Uterus (tissue), 3 donors: ENCODE measurements at regions not wholly inside any gene's neighbourhood (a gene's known extent, or its start where the extent isn't known, plus 50 kb on each side); places are given as distances from the start of the nearest gene placed in this dataset.
"Not testable (repeated sequence)": the region's sequence is repeated elsewhere in the genome, so short reads cannot be mapped to it uniquely, and the experiment has no call there.

ENCODE experiments used
- DNase-seq, 2 donors: peaks; one replicate each; pipeline ENCODE4 v3.0.0-alpha.2; 2019 to 2020
- H3K27ac ChIP-seq, 2 donors: fragments of 200-600 bp; sonication (generic); 1 replicate in 1 of 2; 2 replicates in 1 of 2; pipeline ENCODE4 v1.5.1; 2016 to 2018
- H3K27me3 ChIP-seq, 2 donors: fragments of 200-600 bp; sonication (generic); one replicate each; pipeline ENCODE4 v1.5.1; 2018 to 2019; ENCODE audit warnings: control low read depth in 1 of 2
- H3K36me3 ChIP-seq, 2 donors: fragments of 200-600 bp; sonication (generic); one replicate each; pipeline ENCODE4 v1.5.1; 2019; ENCODE audit warnings: control low read depth in 1 of 2
- H3K4me1 ChIP-seq, 2 donors: fragments of 200-600 bp; sonication (generic); one replicate each; pipeline ENCODE4 v1.5.1; 2018 to 2019; ENCODE audit warnings: control low read depth in 1 of 2
- H3K4me3 ChIP-seq, 2 donors: fragments of 200-600 bp; sonication (generic); 1 replicate in 1 of 2; 2 replicates in 1 of 2; pipeline ENCODE4 v1.5.1; 2018 to 2019; ENCODE audit warnings: mild to moderate bottlenecking in 1 of 2
- H3K9me3 ChIP-seq, 2 donors: fragments of 200-600 bp; sonication (generic); one replicate each; pipeline ENCODE4 v1.5.1; 2019; ENCODE audit warnings: control low read depth in 1 of 2
- POLR2A ChIP-seq, 2 donors: fragments of 450-650 bp; IDR thresholded peaks; one replicate each; pipeline ENCODE4 v1.6.1; 2016; ENCODE audit warnings: antibody characterized with exemption in 2 of 2, mild to moderate bottlenecking in 1 of 2, moderate library complexity in 1 of 2
- intact Hi-C: fragments of 100-400 bp; cut with DNase I; formaldehyde crosslinking; loops from one replicate; pipeline ENCODE4 v1.15.1; 2023; ENCODE audit warnings: low total_unique reads
- TF ChIP-seq, protein P1 (sequence below), 4 experiments: fragments of 200-600 bp in 2 of 4; fragments of 450-650 bp in 2 of 4; sonication (generic) in 2 of 4; IDR thresholded peaks; one replicate each; pipeline ENCODE4 v1.5.1; 2016 to 2019; ENCODE audit warnings: antibody characterized with exemption in 4 of 4, mild to moderate bottlenecking in 2 of 4, moderate library complexity in 1 of 4
- donor health status: DM: yes; HTN: yes; CAD: no.

DNA sequence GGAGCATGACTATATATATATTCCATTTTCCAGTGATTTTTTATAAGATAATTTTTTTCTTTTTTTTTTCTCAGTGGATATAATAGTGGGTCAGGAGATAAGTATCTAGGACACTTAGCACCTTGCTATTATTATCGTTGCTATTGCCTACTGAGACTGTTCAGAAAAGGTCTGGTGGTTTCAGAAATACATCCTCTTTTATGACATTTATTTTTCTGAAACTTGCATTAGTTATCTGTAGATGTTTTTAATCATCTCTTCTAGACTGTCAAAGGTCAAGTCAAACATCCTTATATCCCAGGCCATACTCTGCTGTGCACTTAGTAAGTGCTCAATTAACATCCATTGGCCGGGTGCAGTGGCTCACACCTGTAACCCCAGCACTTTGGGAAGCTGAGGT lies 72.9 kb upstream of the MED14 start:
- H3K27ac ChIP-seq, result no peak overlapping the region
- no peaks in the 10 kb centered on the region for H3K4me1 ChIP-seq
- no peak overlapping the region for H3K4me3 ChIP-seq
- peaks cover 0 to 7% of the 10 kb centered on the region in 2 donors for H3K27me3 ChIP-seq
- DNase-seq, result no peak
- intact Hi-C loops, result no loop called here
- no peaks in the 10 kb centered on the region for H3K9me3 ChIP-seq
- TF ChIP-seq, protein P1, sequence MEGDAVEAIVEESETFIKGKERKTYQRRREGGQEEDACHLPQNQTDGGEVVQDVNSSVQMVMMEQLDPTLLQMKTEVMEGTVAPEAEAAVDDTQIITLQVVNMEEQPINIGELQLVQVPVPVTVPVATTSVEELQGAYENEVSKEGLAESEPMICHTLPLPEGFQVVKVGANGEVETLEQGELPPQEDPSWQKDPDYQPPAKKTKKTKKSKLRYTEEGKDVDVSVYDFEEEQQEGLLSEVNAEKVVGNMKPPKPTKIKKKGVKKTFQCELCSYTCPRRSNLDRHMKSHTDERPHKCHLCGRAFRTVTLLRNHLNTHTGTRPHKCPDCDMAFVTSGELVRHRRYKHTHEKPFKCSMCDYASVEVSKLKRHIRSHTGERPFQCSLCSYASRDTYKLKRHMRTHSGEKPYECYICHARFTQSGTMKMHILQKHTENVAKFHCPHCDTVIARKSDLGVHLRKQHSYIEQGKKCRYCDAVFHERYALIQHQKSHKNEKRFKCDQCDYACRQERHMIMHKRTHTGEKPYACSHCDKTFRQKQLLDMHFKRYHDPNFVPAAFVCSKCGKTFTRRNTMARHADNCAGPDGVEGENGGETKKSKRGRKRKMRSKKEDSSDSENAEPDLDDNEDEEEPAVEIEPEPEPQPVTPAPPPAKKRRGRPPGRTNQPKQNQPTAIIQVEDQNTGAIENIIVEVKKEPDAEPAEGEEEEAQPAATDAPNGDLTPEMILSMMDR (IDR thresholded peaks at IDR 0.05), result no peak
- no peak for TF ChIP-seq POLR2A (IDR thresholded peaks at IDR 0.05)
- H3K36me3 ChIP-seq, result no peaks in the 10 kb centered on the region

DNA sequence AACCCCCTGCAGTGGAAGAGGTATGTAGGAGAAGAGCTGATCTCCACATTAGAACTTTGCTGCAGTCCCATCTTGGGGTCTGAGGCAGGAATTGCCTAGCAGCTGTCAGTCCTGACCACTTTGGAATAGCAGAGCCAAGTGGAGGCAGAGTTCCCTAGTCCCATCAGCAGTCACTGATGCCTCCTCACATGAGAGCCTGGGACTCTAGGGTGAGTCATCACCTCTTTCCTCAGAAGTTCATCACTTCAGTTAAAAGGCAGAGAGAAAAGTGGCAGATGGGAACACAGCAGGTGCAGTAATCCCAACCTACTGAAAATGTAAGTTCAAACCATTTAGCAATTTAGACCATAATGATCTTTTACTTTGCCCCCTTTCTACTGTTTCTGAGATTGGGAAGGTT lies 73.9 kb upstream of the MED14 start:
- intact Hi-C loops, result no loop called here
- H3K4me1 ChIP-seq, result no peaks in the 10 kb centered on the region
- H3K9me3 ChIP-seq, result no peaks in the 10 kb centered on the region
- no peak for DNase-seq
- peaks cover 0 to 7% of the 10 kb centered on the region in 2 donors for H3K27me3 ChIP-seq
- H3K36me3 ChIP-seq, result no peaks in the 10 kb centered on the region
- TF ChIP-seq, protein P1 (IDR thresholded peaks at IDR 0.05), result no peak
- no peak for TF ChIP-seq POLR2A (IDR thresholded peaks at IDR 0.05)
- H3K27ac ChIP-seq, result no peak overlapping the region
- no peak overlapping the region for H3K4me3 ChIP-seq

DNA sequence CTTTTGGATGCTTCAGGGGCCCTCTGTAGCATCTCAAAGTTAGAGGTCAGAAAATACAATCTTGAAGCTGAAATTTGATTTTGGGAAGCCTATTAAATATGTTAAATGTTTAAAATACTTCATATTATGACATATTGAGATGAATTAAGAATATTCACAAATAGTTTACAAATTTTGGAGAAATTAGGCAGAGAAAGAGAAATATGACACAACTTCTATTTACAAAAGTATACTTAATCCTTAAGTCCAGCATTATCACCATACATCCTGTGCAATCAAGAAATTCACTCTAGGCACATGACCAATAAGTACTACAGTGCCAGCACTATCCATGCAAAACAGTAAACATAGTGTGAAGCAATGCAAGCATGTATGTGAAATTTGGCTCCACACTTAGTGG lies 79.7 kb upstream of the MED14 start:
- H3K4me1 ChIP-seq, H3K36me3 ChIP-seq: not testable (repeated sequence)

DNA sequence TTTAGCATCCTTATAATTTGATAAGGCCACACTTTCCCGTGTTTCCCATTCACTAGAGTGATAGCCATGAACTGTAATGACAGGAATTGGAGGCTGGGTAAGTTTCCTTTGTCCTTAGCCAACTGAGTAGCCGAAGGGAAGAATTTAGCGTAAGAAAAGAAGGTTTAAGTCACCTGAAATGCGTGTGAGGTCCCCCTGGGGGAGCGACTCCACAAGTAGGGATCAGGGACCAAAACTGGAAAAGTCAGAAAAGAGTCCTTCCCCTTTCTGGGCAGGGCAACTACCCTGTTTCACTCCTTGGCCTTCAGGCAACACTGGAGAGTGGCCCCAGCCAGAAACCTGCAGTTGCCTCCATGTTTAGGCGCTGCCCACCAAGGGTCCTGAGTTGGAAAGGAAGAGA lies 81.6 kb upstream of the MED14 start:
- Histone ChIP-seq H3K27me3 (peaks cover 0 to 2% of the 10 kb centered on the region in 2 donors), H3K27ac (no peak overlapping the region), H3K4me3 (no peak overlapping the region), H3K4me1 (no peaks in the 10 kb centered on the region), H3K9me3 (no peaks in the 10 kb centered on the region), H3K36me3 (no peaks in the 10 kb centered on the region)
- DNase-seq, result no peak
- TF ChIP-seq, protein P1 (IDR thresholded peaks at IDR 0.05), result no peak
- TF ChIP-seq POLR2A (IDR thresholded peaks at IDR 0.05), result no peak
- intact Hi-C loops, result no loop called here

More for the DNA sequence above, 79.7 kb upstream of the MED14 start:
- DNase-seq, H3K9me3 ChIP-seq, intact Hi-C loops, H3K27me3 ChIP-seq, H3K4me3 ChIP-seq, H3K27ac ChIP-seq: not testable (repeated sequence)

DNA sequence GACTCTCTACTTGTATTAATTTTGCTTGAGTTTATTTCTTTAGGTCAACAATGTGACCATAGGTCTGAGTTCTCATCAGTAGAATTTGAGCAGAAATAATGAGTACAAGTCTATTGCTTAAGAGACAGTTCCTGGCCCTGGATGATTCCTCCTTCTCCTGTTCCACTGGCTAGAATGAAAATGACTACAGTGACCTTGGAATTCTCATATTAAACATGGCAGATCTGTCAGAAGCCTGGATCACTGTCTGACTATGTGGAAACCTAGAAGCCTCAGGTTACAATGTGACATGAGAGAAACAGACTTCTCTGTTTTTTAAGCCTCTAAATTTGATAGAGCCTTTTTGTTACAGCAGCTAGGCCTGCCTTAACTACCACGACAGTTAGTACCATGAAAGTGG lies 82.9 kb upstream of the MED14 start:
- Histone ChIP-seq H3K9me3 (no peaks in the 10 kb centered on the region), H3K4me3 (no peak overlapping the region), H3K27ac (no peak overlapping the region), H3K27me3 (no peaks in the 10 kb centered on the region), H3K4me1 (no peaks in the 10 kb centered on the region), H3K36me3 (no peaks in the 10 kb centered on the region)
- DNase-seq, result no peak
- intact Hi-C loops, result no loop called here
- TF ChIP-seq, protein P1 (IDR thresholded peaks at IDR 0.05), result no peak
- no peak for TF ChIP-seq POLR2A (IDR thresholded peaks at IDR 0.05)

DNA sequence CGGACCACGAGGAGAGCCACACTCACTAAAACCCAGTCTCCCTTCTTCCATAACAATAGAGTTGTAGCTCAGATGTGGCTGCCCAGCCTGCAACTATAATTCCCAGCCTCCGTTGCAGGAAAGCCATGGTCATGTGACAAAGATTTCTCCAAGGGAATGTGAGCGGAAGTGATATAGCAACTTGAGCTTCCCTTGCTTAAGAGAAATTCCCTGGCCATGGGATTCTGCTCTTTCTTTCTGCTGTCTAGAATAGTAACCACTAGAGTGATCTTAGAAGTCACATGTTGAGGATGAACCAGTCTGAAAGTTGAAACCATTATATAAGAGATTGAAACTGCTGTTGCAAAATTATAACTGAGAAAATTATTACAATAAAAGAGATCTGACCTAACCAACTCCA lies 86.4 kb upstream of the MED14 start:
- DNase-seq, result no peak
- Histone ChIP-seq H3K36me3 (no peaks in the 10 kb centered on the region), H3K9me3 (no peaks in the 10 kb centered on the region), H3K27ac (no peak overlapping the region), H3K4me3 (no peak overlapping the region), H3K27me3 (no peaks in the 10 kb centered on the region), H3K4me1 (no peaks in the 10 kb centered on the region)
- intact Hi-C loops, result no loop called here
- no peak for TF ChIP-seq POLR2A (IDR thresholded peaks at IDR 0.05)
- TF ChIP-seq, protein P1 (IDR thresholded peaks at IDR 0.05), result no peak
